GM19328 (cell line): ENCODE measurements at regions not wholly inside any gene's neighbourhood (a gene's known extent, or its start where the extent isn't known, plus 50 kb on each side); places are given as distances from the start of the nearest gene placed in this dataset.

Experiments used
- ATAC-seq: cut with Tn5 transposase; IDR thresholded peaks from one replicate; pipeline ENCODE4 v1.9.1; 2021; ENCODE audit warnings: mild to moderate bottlenecking, moderate library complexity; ENCODE audit not compliant: unreplicated experiment

GRCh38 chr2:133666621-133667020 is 98.4 kb upstream of the NCKAP5 start:
- ATAC-seq: no peak

- no peak for ATAC-seq
Observed at GRCh38 chr2:133667085-133667484, 98.8 kb upstream of the NCKAP5 start.

GRCh38 chr2:133667968-133668367 is 99.7 kb upstream of the NCKAP5 start:
- no peak for ATAC-seq

GRCh38 chr2:133668547-133668946 is 100.3 kb upstream of the NCKAP5 start:
- ATAC-seq: no peak

- no peak for ATAC-seq
Observed at GRCh38 chr2:133673305-133673905, 105.1 kb upstream of the NCKAP5 start.

GRCh38 chr2:133674066-133674432 is 105.8 kb upstream of the NCKAP5 start:
- no peak for ATAC-seq

GRCh38 chr2:133674433-133675331 is 106.4 kb upstream of the NCKAP5 start:
- ATAC-seq: no peak

- no peak for ATAC-seq
Observed at GRCh38 chr2:133676392-133677130, 108.3 kb upstream of the NCKAP5 start.

- ATAC-seq: no peak
Observed at GRCh38 chr2:133680343-133681049, 112.2 kb upstream of the NCKAP5 start.

GRCh38 chr2:133682347-133682746 is 114.1 kb upstream of the NCKAP5 start:
- ATAC-seq: no peak

- no peak for ATAC-seq
Observed at GRCh38 chr2:133682906-133683305, 114.6 kb upstream of the NCKAP5 start.

GRCh38 chr2:133685636-133686215 is 117.5 kb upstream of the NCKAP5 start:
- ATAC-seq: no peak

- no peak for ATAC-seq
Observed at GRCh38 chr2:133690780-133691179, 122.5 kb upstream of the NCKAP5 start.

- no peak for ATAC-seq
Observed at GRCh38 chr2:133691336-133691735, 123.1 kb upstream of the NCKAP5 start.

- ATAC-seq: no peak
Observed at GRCh38 chr2:133705287-133705686, 137.0 kb upstream of the NCKAP5 start.

GRCh38 chr2:133710613-133711012 is 142.3 kb upstream of the NCKAP5 start:
- no peak for ATAC-seq

GRCh38 chr2:133711201-133711600 is 142.9 kb upstream of the NCKAP5 start:
- ATAC-seq: no peak

- no peak for ATAC-seq
Observed at GRCh38 chr2:133711806-133712205, 143.5 kb upstream of the NCKAP5 start.

GRCh38 chr2:133712369-133712768 is 144.1 kb upstream of the NCKAP5 start:
- ATAC-seq: no peak

GRCh38 chr2:133713049-133713580 is 144.9 kb upstream of the NCKAP5 start:
- no peak for ATAC-seq
